OCI-LY1 (cell line): ENCODE measurements at regions not wholly inside any gene's neighbourhood (a gene's known extent, or its start where the extent isn't known, plus 50 kb on each side); places are given as distances from the start of the nearest gene placed in this dataset.

Experiments
- H2AFZ ChIP-seq: fragments of 200-600 bp; sonication (generic), shearing (Covaris generic); 2 replicates; pipeline ENCODE4 v1.6.0; 2014; ENCODE audit warnings: antibody characterized with exemption, mild to moderate bottlenecking, low read length
- H3F3A ChIP-seq: fragments of 200-600 bp; sonication (generic), shearing (Covaris generic); 2 replicates; pipeline ENCODE4 v1.6.0; 2014; ENCODE audit warnings: mild to moderate bottlenecking, antibody characterized with exemption, low read length, moderate library complexity; ENCODE audit not compliant: insufficient read depth
- H3K27ac ChIP-seq: fragments of 200-600 bp; sonication (generic); 2 replicates; pipeline ENCODE4 v1.5.1; 2014; ENCODE audit warnings: low read length, mixed run types, mild to moderate bottlenecking, low read depth; ENCODE audit not compliant: poor library complexity, severe bottlenecking
- H3K27me3 ChIP-seq: fragments of 200-600 bp; sonication (generic); 2 replicates; pipeline ENCODE4 v1.6.0; 2014; ENCODE audit warnings: antibody characterized with exemption, mild to moderate bottlenecking, low read length, moderate library complexity; ENCODE audit not compliant: insufficient read depth
- H3K36me3 ChIP-seq: fragments of 200-600 bp; sonication (generic); 2 replicates; pipeline ENCODE4 v1.6.1; 2014; ENCODE audit warnings: mild to moderate bottlenecking, antibody characterized with exemption, low read length, moderate library complexity, mixed read lengths; ENCODE audit not compliant: insufficient read depth
- H3K4me1 ChIP-seq: fragments of 200-600 bp; sonication (generic); 2 replicates; pipeline ENCODE4 v1.5.1; 2014; ENCODE audit warnings: mild to moderate bottlenecking, low read length, moderate library complexity; ENCODE audit not compliant: insufficient read depth, severe bottlenecking
- H3K4me2 ChIP-seq: fragments of 200-600 bp; sonication (generic), shearing (Covaris generic); 2 replicates; pipeline ENCODE4 v1.6.1; 2014; ENCODE audit warnings: low read length
- H3K4me3 ChIP-seq: fragments of 200-600 bp; sonication (generic); 2 replicates; pipeline ENCODE4 v1.5.1; 2014; ENCODE audit warnings: low read length, low read depth, mild to moderate bottlenecking, mixed read lengths; ENCODE audit not compliant: poor library complexity, severe bottlenecking
- H3K79me2 ChIP-seq: fragments of 200-600 bp; shearing (Covaris generic); 2 replicates; pipeline ENCODE4 v1.6.1; 2016; ENCODE audit warnings: mixed run types, low read length, mixed read lengths; ENCODE audit not compliant: insufficient read depth
- H3K9ac ChIP-seq: fragments of 200-600 bp; sonication (generic), shearing (Covaris generic); 2 replicates; pipeline ENCODE4 v1.6.1; 2014; ENCODE audit warnings: mild to moderate bottlenecking, low read length, mixed read lengths
- H3K9me2 ChIP-seq: fragments of 200-600 bp; sonication (generic), shearing (Covaris generic); 2 replicates; pipeline ENCODE4 v1.6.1; 2014; ENCODE audit warnings: low read depth, mild to moderate bottlenecking, low read length, mixed read lengths
- H3K9me3 ChIP-seq: fragments of 200-600 bp; shearing (Covaris generic); 2 replicates; pipeline ENCODE4 v1.6.1; 2014; ENCODE audit warnings: low read length, mixed read lengths
- H4K20me1 ChIP-seq: fragments of 200-600 bp; sonication (generic), shearing (Covaris generic); 2 replicates; pipeline ENCODE4 v1.6.0; 2016; ENCODE audit warnings: mild to moderate bottlenecking, low read length; ENCODE audit not compliant: insufficient read depth
- EZH2 ChIP-seq: fragments of 200-600 bp; sonication (generic), shearing (Covaris generic); IDR thresholded peaks from 2 replicates; pipeline ENCODE4 v1.8.0; 2017; ENCODE audit warnings: borderline replicate concordance, mixed run types, mild to moderate bottlenecking, antibody characterized with exemption, low read length, moderate library complexity, mixed read lengths
- TF ChIP-seq, protein P1 (sequence below): fragments of 200-600 bp; sonication (generic), shearing (Covaris generic); IDR thresholded peaks from 2 replicates; pipeline ENCODE4 v1.5.1; 2017; ENCODE audit warnings: mild to moderate bottlenecking, antibody characterized with exemption, low read length, moderate library complexity, mixed read lengths

DNA sequence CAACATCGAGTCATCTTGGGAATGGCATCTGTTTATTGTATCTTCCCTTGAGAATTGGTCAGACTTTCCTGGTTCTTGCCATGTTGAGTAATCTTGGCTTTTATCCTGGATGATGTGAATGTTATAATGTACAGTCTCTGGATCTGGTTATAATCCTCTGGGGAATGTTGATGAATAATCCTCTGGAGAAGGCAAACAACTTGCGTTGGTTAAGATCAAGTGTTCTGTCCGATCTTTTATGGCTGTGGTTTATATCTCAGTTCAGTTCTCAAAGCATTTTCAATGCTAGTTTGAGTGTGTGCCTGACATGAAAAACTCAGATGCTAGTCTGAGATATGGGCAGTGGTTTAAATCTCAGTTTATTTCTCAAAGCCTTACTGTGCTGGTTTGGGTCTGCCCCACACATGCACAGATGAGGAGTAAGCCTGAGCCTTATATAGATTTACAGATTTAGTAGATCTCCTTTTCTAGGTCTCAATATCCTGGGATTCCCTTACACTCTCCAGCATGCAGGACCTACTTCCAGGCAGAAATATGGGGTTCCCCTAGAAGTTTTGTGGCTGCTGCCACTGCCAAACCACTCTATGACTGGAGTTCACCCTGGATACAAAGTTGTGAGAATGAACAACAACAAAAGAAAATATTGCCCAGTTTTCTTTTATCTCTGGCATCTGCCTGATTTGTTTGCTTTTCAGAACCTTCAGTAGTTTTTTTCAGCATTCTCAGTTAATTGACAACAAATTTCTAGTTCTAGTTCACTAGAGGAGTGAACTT is 191.8 kb upstream of the MAN1A1 start:
- Histone ChIP-seq H3F3A (no peaks in the 10 kb centered on the region), H3K27me3 (no peaks in the 10 kb centered on the region), H3K4me3 (no peak overlapping the region), H3K9me3 (no peaks in the 10 kb centered on the region), H3K27ac (no peak overlapping the region), H4K20me1 (no peaks in the 10 kb centered on the region), H3K36me3 (no peaks in the 10 kb centered on the region), H3K4me2 (no peak overlapping the region), H2AFZ (no peak overlapping the region), H3K79me2 (no peaks in the 10 kb centered on the region), H3K9ac (no peak overlapping the region), H3K4me1 (no peaks in the 10 kb centered on the region), H3K9me2 (no peaks in the 10 kb centered on the region)
- TF ChIP-seq, protein P1, sequence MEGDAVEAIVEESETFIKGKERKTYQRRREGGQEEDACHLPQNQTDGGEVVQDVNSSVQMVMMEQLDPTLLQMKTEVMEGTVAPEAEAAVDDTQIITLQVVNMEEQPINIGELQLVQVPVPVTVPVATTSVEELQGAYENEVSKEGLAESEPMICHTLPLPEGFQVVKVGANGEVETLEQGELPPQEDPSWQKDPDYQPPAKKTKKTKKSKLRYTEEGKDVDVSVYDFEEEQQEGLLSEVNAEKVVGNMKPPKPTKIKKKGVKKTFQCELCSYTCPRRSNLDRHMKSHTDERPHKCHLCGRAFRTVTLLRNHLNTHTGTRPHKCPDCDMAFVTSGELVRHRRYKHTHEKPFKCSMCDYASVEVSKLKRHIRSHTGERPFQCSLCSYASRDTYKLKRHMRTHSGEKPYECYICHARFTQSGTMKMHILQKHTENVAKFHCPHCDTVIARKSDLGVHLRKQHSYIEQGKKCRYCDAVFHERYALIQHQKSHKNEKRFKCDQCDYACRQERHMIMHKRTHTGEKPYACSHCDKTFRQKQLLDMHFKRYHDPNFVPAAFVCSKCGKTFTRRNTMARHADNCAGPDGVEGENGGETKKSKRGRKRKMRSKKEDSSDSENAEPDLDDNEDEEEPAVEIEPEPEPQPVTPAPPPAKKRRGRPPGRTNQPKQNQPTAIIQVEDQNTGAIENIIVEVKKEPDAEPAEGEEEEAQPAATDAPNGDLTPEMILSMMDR, result no peak

DNA sequence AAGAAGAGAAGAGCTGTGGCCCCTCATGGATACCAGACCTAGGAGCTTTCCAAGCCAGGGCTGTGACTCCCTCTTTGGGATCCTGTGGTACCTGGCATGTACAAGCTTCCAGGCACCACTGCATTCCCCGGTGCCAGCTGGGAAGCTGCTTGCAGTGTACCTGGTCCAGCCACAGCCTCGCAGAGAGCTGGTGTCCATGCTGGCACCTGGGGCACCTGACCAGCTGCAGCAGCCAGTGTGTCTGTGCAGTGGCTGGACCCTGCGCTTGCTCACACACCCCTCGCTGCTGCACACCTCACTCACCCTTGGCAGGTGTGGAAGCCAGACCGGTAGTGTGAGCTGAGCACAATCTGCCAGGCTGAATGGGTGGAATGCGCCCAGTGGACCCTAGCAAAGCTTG is 190.9 kb upstream of the MAN1A1 start:
- H3K27ac ChIP-seq, result no peak overlapping the region
- H3K27me3 ChIP-seq, result no peaks in the 10 kb centered on the region
- no peaks in the 10 kb centered on the region for H3K9me2 ChIP-seq
- no peak overlapping the region for H3K4me2 ChIP-seq
- TF ChIP-seq EZH2, result no peak
- TF ChIP-seq, protein P1, result no peak
- H3K36me3 ChIP-seq, result no peaks in the 10 kb centered on the region
- H3K79me2 ChIP-seq, result no peaks in the 10 kb centered on the region
- H4K20me1 ChIP-seq, result no peaks in the 10 kb centered on the region
- no peaks in the 10 kb centered on the region for H3K4me1 ChIP-seq
- no peak overlapping the region for H3K4me3 ChIP-seq
- H3K9me3 ChIP-seq, result no peaks in the 10 kb centered on the region
- no peak overlapping the region for H2AFZ ChIP-seq
- H3K9ac ChIP-seq, result no peak overlapping the region
- no peaks in the 10 kb centered on the region for H3F3A ChIP-seq

DNA sequence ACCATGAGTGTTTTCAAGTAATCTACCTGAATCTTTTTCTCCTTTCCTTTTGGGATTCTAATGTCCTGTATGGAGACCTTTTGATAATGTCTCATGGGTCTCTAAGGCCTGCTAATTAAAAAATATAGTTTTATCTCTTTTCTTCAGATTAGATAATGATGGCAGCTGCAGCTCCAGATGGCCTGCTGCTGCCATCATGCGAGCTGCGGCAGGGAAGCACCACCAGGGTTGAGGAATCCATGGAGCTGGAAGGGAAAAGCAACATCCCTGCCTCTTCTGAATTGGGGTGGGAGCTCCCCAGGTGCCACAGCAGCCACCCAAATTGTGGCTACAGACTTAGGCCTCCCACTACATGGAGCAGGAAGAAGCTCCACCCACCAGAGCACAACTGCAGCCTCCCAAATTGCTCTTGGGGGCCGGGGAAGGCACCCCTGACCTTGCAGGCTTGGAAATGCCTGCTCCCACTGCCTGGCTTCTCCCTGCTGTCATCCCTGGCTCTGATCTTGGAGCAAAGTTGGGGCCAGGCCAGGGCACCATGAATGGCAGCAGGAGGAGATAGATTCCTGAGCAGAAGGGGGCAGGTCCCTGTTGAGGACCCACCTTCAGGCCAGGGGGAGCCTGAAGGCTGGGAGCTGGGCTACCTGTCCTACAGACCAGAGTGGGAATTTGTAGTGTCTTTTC is 189.6 kb upstream of the MAN1A1 start:
- no peak overlapping the region for H3K4me2 ChIP-seq
- H3K27me3 ChIP-seq, result no peaks in the 10 kb centered on the region
- no peak overlapping the region for H3K27ac ChIP-seq
- TF ChIP-seq, protein P1, result no peak
- no peak overlapping the region for H3K9ac ChIP-seq
- no peaks in the 10 kb centered on the region for H3K9me3 ChIP-seq
- no peaks in the 10 kb centered on the region for H4K20me1 ChIP-seq
- no peak overlapping the region for H2AFZ ChIP-seq
- no peaks in the 10 kb centered on the region for H3K36me3 ChIP-seq
- H3K4me3 ChIP-seq, result no peak overlapping the region
- H3K9me2 ChIP-seq, result no peaks in the 10 kb centered on the region
- H3F3A ChIP-seq, result no peaks in the 10 kb centered on the region
- no peaks in the 10 kb centered on the region for H3K4me1 ChIP-seq
- H3K79me2 ChIP-seq, result no peaks in the 10 kb centered on the region
